GM23248 (cell line): ENCODE measurements at regions not wholly inside any gene's neighbourhood (a gene's known extent, or its start where the extent isn't known, plus 50 kb on each side); places are given as distances from the start of the nearest gene placed in this dataset.

ENCODE experiments used
- DNase-seq: peaks from one replicate; pipeline ENCODE4 v3.0.0-alpha.2; 2015
- H2AFZ ChIP-seq: fragments of 200-600 bp; sonication (generic); 2 replicates; pipeline ENCODE4 v1.6.1; 2016; ENCODE audit warnings: antibody characterized with exemption
- H3F3A ChIP-seq: fragments of 200-600 bp; sonication (generic); 2 replicates; pipeline ENCODE4 v1.6.1; 2016; ENCODE audit warnings: mild to moderate bottlenecking, antibody characterized with exemption, mixed run types; ENCODE audit not compliant: insufficient read depth
- H3K27ac ChIP-seq: fragments of 200-600 bp; sonication (generic); 2 replicates; pipeline ENCODE4 v1.5.1; 2016; ENCODE audit warnings: mild to moderate bottlenecking
- H3K27me3 ChIP-seq: fragments of 200-600 bp; sonication (generic); replicated peaks from 2 replicates; pipeline ENCODE4 v1.6.1; 2016; ENCODE audit warnings: mild to moderate bottlenecking; ENCODE audit not compliant: insufficient read depth
- H3K36me3 ChIP-seq: fragments of 200-600 bp; sonication (generic); 2 replicates; pipeline ENCODE4 v1.6.1; 2016; ENCODE audit warnings: low read depth, mild to moderate bottlenecking
- H3K4me1 ChIP-seq: fragments of 200-600 bp; sonication (generic); 2 replicates; pipeline ENCODE4 v1.6.1; 2016; ENCODE audit warnings: mild to moderate bottlenecking; ENCODE audit not compliant: insufficient read depth
- H3K4me2 ChIP-seq: fragments of 200-600 bp; sonication (generic); one replicate; pipeline ENCODE4 v1.6.1; 2016; ENCODE audit warnings: mild to moderate bottlenecking; ENCODE audit not compliant: unreplicated experiment
- H3K4me3 ChIP-seq: fragments of 200-600 bp; sonication (generic); 2 replicates; pipeline ENCODE4 v1.5.1; 2016; ENCODE audit warnings: mild to moderate bottlenecking
- H3K79me2 ChIP-seq: fragments of 200-600 bp; sonication (generic); 2 replicates; pipeline ENCODE4 v1.6.1; 2016; ENCODE audit warnings: mild to moderate bottlenecking; ENCODE audit not compliant: insufficient read depth
- H3K9ac ChIP-seq: fragments of 200-600 bp; sonication (generic); 2 replicates; pipeline ENCODE4 v1.6.1; 2016; ENCODE audit warnings: mild to moderate bottlenecking
- H3K9me2 ChIP-seq: fragments of 200-600 bp; sonication (generic); 2 replicates; pipeline ENCODE4 v1.6.1; 2016; ENCODE audit warnings: mixed run types, mild to moderate bottlenecking, moderate library complexity; ENCODE audit not compliant: insufficient read depth
- H3K9me3 ChIP-seq: fragments of 200-600 bp; sonication (generic); one replicate; pipeline ENCODE4 v1.6.1; 2017; ENCODE audit warnings: low read depth
- H4K20me1 ChIP-seq: fragments of 200-600 bp; sonication (generic); 2 replicates; pipeline ENCODE4 v1.6.0; 2016; ENCODE audit not compliant: insufficient read depth
- EZH2 ChIP-seq: fragments of 200-600 bp; sonication (generic); IDR thresholded peaks from 2 replicates; pipeline ENCODE4 v1.6.1; 2018; ENCODE audit warnings: antibody characterized with exemption, mild to moderate bottlenecking; ENCODE audit not compliant: insufficient read depth, poor library complexity, severe bottlenecking
- EZH2phosphoT487 ChIP-seq: fragments of 200-600 bp; sonication (generic); IDR thresholded peaks from 2 replicates; pipeline ENCODE4 v1.6.1; 2018; ENCODE audit warnings: antibody characterized with exemption, moderate library complexity, mild to moderate bottlenecking, low read depth; ENCODE audit not compliant: insufficient read depth
- WGBS, 2 experiments: methylation state at CpG; one replicate each; pipeline ENCODE4 v1.1.6; 2015 to 2017; ENCODE audit warnings: low lambda C conversion rate in 2 of 2, low coverage in 1 of 2; ENCODE audit errors: missing lambda C conversion rate in 2 of 2; 5-methylcytosine and 5-hydroxymethylcytosine counted together
- in situ Hi-C: fragments of 300-500 bp; cut with MboI; formaldehyde crosslinking; loops from 2 replicates; pipeline ENCODE4 v1.15.0; 2020

- H3K36me3 ChIP-seq = no peaks in the 10 kb centered on the region
- H3K27me3 ChIP-seq = no peaks in the 10 kb centered on the region
- H3K9ac ChIP-seq = no peak overlapping the region
- in situ Hi-C loops = no loop called here
- no peaks in the 10 kb centered on the region for H3K79me2 ChIP-seq
- DNase-seq = no peak
- TF ChIP-seq EZH2 (no peak), EZH2phosphoT487 (no peak)
- H3F3A ChIP-seq = no peaks in the 10 kb centered on the region
- no peaks in the 10 kb centered on the region for H3K9me3 ChIP-seq
- H3K4me1 ChIP-seq = no peaks in the 10 kb centered on the region
- no peak overlapping the region for H2AFZ ChIP-seq
- H3K27ac ChIP-seq = no peak overlapping the region
- H3K9me2 ChIP-seq = no peaks in the 10 kb centered on the region
- WGBS, 2 experiments = 90 to 94% methylated on average over 3 of the region's 3 CpGs
- H3K4me2 ChIP-seq = no peak overlapping the region
- no peaks in the 10 kb centered on the region for H4K20me1 ChIP-seq
- H3K4me3 ChIP-seq = no peak overlapping the region
These were observed 241.5 kb downstream of the RNF152 start for GRCh38 chr18:61651145-61651879.

- Histone ChIP-seq H3K79me2 (no peaks in the 10 kb centered on the region), H3F3A (no peaks in the 10 kb centered on the region), H3K27me3 (no peaks in the 10 kb centered on the region), H3K9me2 (no peaks in the 10 kb centered on the region), H3K9ac (no peak overlapping the region), H2AFZ (no peak overlapping the region), H3K36me3 (no peaks in the 10 kb centered on the region), H3K4me1 (no peaks in the 10 kb centered on the region), H3K4me3 (no peak overlapping the region), H3K27ac (no peak overlapping the region), H3K9me3 (no peaks in the 10 kb centered on the region), H4K20me1 (no peaks in the 10 kb centered on the region), H3K4me2 (no peak overlapping the region)
- TF ChIP-seq EZH2 = no peak
- TF ChIP-seq EZH2phosphoT487 = no peak
- DNase-seq = no peak
- WGBS, 2 experiments = 68% methylated on average over 8 of the region's 8 CpGs
- in situ Hi-C loops = no loop called here
These were observed 248.7 kb downstream of the RNF152 start for GRCh38 chr18:61643884-61644647.

GRCh38 chr18:61639886-61640285 lies 252.9 kb downstream of the RNF152 start:
- no peak for DNase-seq
- in situ Hi-C loops = loop anchor here (10.0 kb wide), 1 partner anchor 265 kb away; no protein-coding TSS in a partner anchor

GRCh38 chr18:61637905-61638595 lies 254.8 kb downstream of the RNF152 start:
- Histone ChIP-seq H3K9me2 (no peaks in the 10 kb centered on the region), H3K4me3 (no peak overlapping the region), H3K4me2 (no peak overlapping the region), H3K27me3 (no peaks in the 10 kb centered on the region), H3K36me3 (no peaks in the 10 kb centered on the region), H2AFZ (no peak overlapping the region), H4K20me1 (no peaks in the 10 kb centered on the region), H3K9ac (no peak overlapping the region), H3K27ac (no peak overlapping the region), H3K79me2 (no peaks in the 10 kb centered on the region), H3F3A (no peaks in the 10 kb centered on the region), H3K9me3 (no peaks in the 10 kb centered on the region), H3K4me1 (no peaks in the 10 kb centered on the region; the same call in 1 of the 2 replicates)
- no peak for TF ChIP-seq EZH2
- no peak for TF ChIP-seq EZH2phosphoT487
- no peak for DNase-seq
- WGBS, 2 experiments = 73 to 74% methylated on average over 4 of the region's 4 CpGs
- in situ Hi-C loops = loop anchor here (10.0 kb wide), 1 partner anchor 267 kb away; no protein-coding TSS in a partner anchor

More at GRCh38 chr18:61639886-61640285, 252.9 kb downstream of the RNF152 start:
- 72 to 74% methylated on average over 2 of the region's 2 CpGs for WGBS, 2 experiments
- TF ChIP-seq EZH2 (no peak), EZH2phosphoT487 (no peak)
- Histone ChIP-seq H3K9me3 (no peaks in the 10 kb centered on the region), H2AFZ (no peak overlapping the region), H4K20me1 (no peaks in the 10 kb centered on the region), H3K36me3 (no peaks in the 10 kb centered on the region), H3K79me2 (no peaks in the 10 kb centered on the region), H3K9ac (no peak overlapping the region), H3K4me2 (no peak overlapping the region), H3K9me2 (no peaks in the 10 kb centered on the region), H3F3A (no peaks in the 10 kb centered on the region), H3K27ac (no peak overlapping the region), H3K27me3 (no peaks in the 10 kb centered on the region), H3K4me1 (no peaks in the 10 kb centered on the region; the same call in 1 of the 2 replicates), H3K4me3 (no peak overlapping the region)
